ENCODE measurements at regions not wholly inside any gene's neighbourhood (a gene's known extent, or its start where the extent isn't known, plus 50 kb on each side); places are given as distances from the start of the nearest gene placed in this dataset.

DNA sequence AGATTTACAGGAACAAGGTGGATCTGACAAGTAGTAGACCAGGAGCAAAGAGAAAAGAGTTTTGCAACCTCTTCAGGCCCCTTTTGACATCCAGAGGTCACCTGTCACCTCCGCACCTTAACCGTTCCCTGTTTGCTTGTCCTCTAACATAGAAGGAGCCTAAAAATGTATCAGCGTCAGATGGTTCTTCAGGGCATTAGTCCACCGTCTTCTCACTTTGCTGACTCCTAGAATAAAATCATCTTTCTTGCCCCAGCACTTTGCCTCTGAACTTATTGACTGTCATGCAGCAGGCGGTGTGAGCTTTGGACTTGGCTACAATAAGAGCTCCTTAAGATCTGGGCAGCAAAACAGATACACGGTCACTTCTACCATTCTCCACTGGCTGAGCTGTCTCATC, 339.7 kb upstream of the B3GAT1 start (continued):
- TF ChIP-seq ZNF142 (CRISPR knock-in tag; IDR thresholded peaks at IDR 0.05), result no peak
- TF ChIP-seq, protein P1, sequence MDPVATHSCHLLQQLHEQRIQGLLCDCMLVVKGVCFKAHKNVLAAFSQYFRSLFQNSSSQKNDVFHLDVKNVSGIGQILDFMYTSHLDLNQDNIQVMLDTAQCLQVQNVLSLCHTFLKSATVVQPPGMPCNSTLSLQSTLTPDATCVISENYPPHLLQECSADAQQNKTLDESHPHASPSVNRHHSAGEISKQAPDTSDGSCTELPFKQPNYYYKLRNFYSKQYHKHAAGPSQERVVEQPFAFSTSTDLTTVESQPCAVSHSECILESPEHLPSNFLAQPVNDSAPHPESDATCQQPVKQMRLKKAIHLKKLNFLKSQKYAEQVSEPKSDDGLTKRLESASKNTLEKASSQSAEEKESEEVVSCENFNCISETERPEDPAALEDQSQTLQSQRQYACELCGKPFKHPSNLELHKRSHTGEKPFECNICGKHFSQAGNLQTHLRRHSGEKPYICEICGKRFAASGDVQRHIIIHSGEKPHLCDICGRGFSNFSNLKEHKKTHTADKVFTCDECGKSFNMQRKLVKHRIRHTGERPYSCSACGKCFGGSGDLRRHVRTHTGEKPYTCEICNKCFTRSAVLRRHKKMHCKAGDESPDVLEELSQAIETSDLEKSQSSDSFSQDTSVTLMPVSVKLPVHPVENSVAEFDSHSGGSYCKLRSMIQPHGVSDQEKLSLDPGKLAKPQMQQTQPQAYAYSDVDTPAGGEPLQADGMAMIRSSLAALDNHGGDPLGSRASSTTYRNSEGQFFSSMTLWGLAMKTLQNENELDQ (CRISPR knock-in tag; IDR thresholded peaks at IDR 0.05; ENCODE audit: borderline replicate concordance), result no peak
- no peak for TF ChIP-seq ZFP41 (CRISPR knock-in tag; IDR thresholded peaks at IDR 0.05; ENCODE audit: borderline replicate concordance)
- TF ChIP-seq ZNF33B (CRISPR knock-in tag; IDR thresholded peaks at IDR 0.05), result no peak
- TF ChIP-seq ZMAT3 (CRISPR knock-in tag; conservative IDR thresholded peaks at IDR 0.05), result no peak
- no peak for TF ChIP-seq DPF2 (CRISPR knock-in tag; IDR thresholded peaks at IDR 0.05; ENCODE audit: borderline replicate concordance, low read depth)
- TF ChIP-seq ZHX2 (IDR thresholded peaks at IDR 0.05; ENCODE audit: low read depth), result no peak
- no peak for TF ChIP-seq ZHX2 (CRISPR knock-in tag; IDR thresholded peaks at IDR 0.05; ENCODE audit: borderline replicate concordance)
- no peak for TF ChIP-seq FOXK1 (CRISPR knock-in tag; IDR thresholded peaks at IDR 0.05; ENCODE audit: borderline replicate concordance, low read depth)
